NCI-H2171 treated with DMSO at 0.1 percent for 48 hours (cell line): ENCODE measurements at regions not wholly inside any gene's neighbourhood (a gene's known extent, or its start where the extent isn't known, plus 50 kb on each side); places are given as distances from the start of the nearest gene placed in this dataset.
A peak's percentile ranks its signal among the peaks of the same experiment; 100 is the strongest.

Source experiments
- DNase-seq: peaks from one replicate; lab custom pipeline; 2025; lab: John Stamatoyannopoulos, UW

- no peak for DNase-seq
Measured at GRCh38 chr2:206845877-206846276, 80.5 kb downstream of the FASTKD2 start.

- DNase-seq: no peak
Measured at GRCh38 chr2:206846331-206846730, 80.9 kb downstream of the FASTKD2 start.

- no peak for DNase-seq
Measured at GRCh38 chr2:206846981-206847834, 81.8 kb downstream of the FASTKD2 start.

- DNase-seq: no peak
Measured at GRCh38 chr2:206850369-206850768, 85.0 kb downstream of the FASTKD2 start.

- DNase-seq: no peak
Measured at GRCh38 chr2:206851521-206851920, 86.1 kb downstream of the FASTKD2 start.

GRCh38 chr2:206853915-206854314 is 85.4 kb upstream of the CPO start:
- DNase-seq: no peak

- no peak for DNase-seq
Measured at GRCh38 chr2:206855585-206856433, 83.5 kb upstream of the CPO start.

- DNase-seq: no peak
Measured at GRCh38 chr2:206856513-206856912, 82.8 kb upstream of the CPO start.

GRCh38 chr2:206858687-206859329 is 80.5 kb upstream of the CPO start:
- no peak for DNase-seq

GRCh38 chr2:206859330-206859739 is 80.0 kb upstream of the CPO start:
- DNase-seq: no peak

GRCh38 chr2:206863196-206863595 is 76.1 kb upstream of the CPO start:
- no peak for DNase-seq

GRCh38 chr2:206863716-206864115 is 75.6 kb upstream of the CPO start:
- no peak for DNase-seq

- DNase-seq: no peak
Measured at GRCh38 chr2:206867006-206867405, 72.3 kb upstream of the CPO start.

- no peak for DNase-seq
Measured at GRCh38 chr2:206869824-206870495, 69.4 kb upstream of the CPO start.

GRCh38 chr2:206873423-206873822 is 65.9 kb upstream of the CPO start:
- peak; percentile 13 for DNase-seq

- no peak for DNase-seq
Measured at GRCh38 chr2:206875701-206876100, 63.6 kb upstream of the CPO start.

GRCh38 chr2:206876216-206876860 is 63.0 kb upstream of the CPO start:
- no peak for DNase-seq

- DNase-seq: no peak
Measured at GRCh38 chr2:206881708-206882410, 57.5 kb upstream of the CPO start.

- no peak for DNase-seq
Measured at GRCh38 chr2:206886696-206887095, 52.6 kb upstream of the CPO start.

- no peak for DNase-seq
Measured at GRCh38 chr2:206887745-206888144, 51.6 kb upstream of the CPO start.
